ENCODE measurements at regions not wholly inside any gene's neighbourhood (a gene's known extent, or its start where the extent isn't known, plus 50 kb on each side); places are given as distances from the start of the nearest gene placed in this dataset.

DNA sequence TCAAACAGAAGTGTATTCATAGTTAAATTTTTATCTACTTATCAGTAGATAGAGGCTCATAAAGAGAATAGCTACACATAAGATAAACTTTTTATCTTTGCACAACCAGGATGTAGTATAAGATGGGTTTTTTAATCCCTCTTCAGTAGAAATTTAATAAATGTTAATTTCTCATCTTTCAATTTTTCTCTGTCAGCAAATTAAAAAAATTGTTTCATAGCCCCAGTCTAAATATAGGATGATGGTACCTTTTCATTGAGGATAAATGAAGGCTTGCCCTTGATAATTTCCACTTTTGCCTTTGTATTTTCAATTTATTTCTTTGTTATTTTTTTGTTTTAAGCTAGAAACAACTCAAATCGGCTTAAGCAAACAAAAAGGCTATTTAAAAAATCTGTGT lies 251.2 kb upstream of the NOX3 start:
- no peak for DNase-seq

DNA sequence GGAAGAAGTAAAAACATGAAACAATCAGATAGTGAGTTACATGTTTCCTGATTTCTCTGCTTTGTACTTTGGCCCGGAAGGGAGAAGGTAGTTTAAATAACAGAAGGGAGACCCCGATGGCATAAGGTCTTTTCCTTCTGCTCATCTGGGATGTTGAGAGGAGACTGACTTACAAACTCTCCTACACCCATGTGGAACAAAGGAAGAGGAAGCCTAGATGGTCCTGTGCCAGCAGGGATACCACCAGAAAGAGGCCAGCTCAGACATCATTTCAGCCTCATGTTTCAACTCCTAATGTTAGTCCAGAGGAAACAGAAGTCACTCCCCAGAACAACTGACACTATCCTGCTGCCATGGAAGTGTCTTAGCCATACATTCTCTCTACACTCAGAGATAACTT lies 250.7 kb upstream of the NOX3 start:
- no peak for DNase-seq

DNA sequence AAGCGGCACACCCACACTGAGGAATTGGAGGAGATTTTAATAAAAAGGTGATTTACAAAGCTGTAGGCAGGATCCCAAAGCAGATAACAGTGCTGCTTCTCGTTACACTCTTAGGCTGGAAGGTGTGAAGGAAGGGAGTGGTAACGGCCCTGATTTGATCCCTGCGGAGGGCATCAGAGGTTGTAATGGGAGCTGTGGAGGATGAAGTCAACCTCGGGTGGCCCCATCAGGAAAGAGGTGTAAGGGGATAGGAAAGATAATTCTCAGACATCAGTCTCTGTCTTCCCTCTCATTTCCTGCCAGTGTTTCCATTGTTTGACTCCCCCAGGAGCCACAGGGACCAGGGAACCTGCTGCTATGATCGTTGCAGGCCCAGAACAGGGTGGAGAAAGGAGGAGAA lies 245.7 kb upstream of the NOX3 start:
- no peak for DNase-seq

DNA sequence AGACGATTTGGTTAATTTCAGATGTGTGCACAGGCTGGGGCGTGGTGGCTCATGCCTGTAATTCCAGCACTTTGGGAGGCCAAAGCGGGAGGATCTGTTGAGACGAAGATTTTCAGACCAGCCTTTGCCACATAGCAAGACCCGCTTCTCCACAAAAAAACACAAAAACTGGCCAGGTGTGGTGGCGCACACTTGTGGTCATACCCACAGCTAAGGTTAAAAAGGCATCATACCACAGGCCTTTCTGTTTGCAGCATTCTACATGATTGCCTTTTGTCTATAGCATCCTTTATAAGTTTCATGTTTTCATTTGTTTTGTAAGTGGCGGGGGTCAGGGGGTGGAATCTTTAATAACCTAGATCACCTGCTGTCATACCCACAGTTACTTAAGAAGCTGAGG lies 239.9 kb upstream of the NOX3 start:
- DNase-seq, result no peak

DNA sequence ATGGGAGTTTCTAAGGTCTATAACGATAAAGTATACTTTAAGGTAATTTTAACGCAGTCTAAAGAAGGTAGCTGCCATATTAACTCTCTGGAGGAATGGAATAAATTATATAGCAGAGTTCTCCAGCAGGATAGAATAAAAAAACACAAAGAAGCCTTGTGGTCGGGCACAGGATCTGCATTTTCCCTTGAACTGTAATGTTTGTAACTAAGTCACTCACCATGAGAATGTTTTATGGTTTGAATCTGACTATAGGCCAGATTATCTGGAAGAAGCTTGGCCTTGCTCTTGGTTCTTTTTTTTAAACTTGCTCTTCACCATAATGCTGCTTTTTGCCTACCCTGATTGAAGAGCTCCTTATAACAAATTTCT lies 238.8 kb upstream of the NOX3 start:
- DNase-seq, result no peak

DNA sequence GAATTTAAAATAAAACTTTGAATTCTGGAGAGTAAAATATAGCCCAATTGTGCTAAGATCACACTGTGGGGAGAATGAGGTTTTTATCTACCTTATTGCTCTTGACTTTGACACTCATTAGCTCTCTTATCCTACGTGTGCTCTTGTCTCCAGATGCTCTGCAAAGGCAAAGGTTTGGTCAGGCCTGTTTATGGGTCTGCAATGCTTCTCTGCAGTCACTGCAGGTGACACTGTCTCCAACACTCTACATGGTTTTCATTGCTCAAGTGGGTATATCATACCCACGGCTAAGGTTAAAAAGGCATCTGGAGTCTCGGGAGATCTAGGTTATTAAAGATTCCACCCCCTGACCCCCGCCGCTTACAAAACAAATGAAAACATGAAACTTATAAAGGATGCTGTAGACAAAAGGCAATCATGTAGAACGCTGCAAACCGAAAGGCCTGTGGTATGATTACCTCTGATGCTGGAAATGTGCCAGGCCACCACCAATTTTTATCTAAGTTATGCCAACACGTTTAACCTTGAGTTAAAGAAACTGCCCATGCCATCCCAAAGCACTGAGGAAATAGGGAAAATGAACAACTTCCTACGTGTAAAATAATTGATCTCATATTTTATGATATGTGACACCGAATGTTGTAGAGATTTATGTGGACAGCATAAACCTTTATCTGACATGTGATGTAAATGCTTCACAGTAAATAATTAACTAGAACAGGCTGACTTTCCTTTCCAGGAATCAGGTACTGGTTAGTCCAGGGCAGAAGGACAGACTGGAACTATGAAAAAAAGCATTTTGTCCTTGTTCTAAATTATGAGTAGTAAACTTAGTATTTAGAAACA lies 238.2 kb upstream of the NOX3 start:
- DNase-seq, result no peak

DNA sequence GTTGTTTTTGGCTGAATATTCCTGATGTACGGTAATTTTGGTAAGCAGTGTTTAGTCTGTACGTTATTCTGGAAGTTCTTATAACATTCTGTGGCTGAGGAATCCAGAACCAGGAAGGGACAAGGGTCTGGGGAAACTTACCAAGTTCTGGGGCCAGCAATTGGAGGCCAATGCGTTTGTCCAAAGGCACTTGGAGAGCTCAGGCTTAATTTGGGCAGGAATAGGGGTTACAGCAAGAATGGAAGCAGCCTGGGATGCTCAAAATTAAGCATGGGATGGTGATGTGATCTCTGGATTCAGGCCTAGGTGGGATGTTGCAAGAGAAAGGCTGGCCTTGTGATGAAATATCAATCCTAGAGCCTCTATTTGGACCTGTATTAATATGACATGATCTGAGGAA lies 235.2 kb upstream of the NOX3 start:
- DNase-seq, result no peak

DNA sequence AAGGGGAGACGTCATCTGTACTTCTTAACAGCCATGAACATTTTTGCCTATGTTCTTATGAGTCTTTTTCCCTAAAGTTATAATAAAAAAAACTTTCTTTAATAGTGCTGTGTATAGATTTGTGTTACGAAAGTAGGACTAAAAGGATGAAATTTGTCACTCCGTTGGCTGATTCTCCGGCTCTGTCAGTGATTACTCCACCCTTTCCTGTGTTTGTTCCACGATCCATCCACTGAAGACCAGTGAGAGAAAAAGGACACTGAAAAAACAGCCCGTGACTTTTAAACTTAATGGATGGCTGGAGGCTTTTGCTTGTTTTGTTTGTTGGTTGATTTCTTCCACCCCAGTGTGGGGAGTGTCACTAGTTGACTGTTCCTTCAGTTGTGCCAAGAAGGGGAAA lies 232.0 kb upstream of the NOX3 start:
- no peak for DNase-seq

DNA sequence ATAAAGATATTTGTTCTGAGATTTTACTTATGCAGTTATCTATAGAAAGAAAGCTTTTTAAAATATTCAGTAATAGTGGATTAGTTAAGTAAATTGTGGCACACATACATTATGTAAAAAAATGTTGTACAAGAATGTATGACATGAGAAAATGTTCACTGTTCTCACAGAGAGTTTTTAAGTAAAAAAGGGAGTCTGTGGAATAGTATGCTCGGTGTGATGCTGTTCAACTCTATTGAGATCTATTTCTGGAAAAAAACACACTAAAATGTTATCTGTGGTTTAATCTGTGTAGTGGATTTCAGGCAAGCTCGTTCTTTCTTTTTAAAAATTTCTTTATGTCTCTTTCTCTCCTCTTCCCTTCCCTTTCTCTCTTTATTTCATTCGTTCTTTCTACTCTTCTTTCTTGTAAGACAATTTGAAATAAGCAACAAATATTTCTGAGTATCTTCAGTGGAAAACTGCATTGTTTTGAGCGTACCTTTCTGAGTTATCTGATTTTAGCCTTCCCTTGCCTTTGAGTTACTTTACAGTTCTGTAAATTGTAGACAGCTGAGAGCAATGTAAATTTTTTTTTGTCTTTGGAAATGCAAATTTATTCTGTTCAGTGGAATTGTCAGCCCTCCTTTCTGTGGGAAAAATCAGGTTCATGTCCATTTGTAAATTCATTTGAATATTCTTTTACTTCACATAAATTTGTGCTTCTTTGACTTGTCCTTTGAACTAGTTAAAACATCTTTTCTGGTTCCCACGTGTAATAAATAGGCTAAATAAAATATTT lies 229.0 kb upstream of the NOX3 start:
- DNase-seq, result no peak

DNA sequence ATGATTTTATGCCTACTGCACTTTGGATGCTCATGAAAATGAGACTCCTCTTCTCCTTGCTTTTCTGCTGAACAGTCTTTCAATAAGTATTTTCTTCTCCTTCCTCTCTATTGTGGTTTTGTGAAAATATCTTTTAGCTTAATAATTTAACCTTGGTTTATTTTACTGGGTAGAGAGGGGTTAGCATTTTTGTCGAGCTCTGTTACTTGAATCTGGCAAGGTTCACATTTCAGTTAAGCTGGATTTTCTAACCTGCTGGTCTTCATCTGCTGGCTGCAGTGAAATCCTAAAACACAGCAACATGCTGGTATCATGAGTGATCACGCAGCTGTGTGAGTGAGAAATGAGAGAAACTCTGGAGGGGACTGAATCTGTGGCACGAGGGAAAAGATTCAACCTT lies 222.7 kb upstream of the NOX3 start:
- DNase-seq, result no peak

DNA sequence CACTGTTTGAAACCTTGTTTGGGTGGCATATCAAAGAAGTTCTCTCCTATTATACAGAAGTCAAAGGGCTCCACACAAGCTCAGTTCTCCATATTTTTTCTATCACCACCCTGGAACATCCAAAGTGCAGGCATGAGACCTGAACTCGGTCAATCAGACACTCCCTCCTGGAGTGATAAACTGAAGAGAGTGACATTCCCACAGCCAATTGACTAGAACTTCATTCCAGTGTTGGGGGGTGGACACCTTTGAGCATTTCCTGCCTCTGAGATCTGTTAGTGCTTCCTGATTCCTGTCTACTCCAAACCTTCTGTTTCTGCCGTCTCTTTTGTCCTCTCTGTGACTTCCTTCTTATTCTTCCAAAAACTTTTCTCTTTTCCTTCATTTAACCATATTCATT lies 220.7 kb upstream of the NOX3 start:
- DNase-seq, result no peak

DNA sequence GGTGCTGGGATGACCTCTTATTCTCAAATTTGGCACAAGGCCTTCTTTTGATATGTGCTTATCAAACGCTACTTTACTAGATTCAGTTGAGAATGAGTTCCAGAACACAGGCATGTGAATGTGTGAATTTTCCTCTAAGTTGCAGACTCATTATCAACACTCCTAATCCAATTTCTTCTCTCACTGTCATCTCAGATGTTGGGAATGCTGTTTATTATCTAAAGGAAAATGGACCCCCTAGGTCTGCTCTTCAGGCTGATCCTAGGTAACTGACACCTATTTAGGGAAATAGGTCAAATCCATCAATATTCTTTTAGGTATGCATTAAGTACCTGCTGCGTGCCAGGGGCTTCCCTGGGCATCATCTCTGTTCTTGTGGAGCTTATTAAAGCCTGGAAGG lies 215.0 kb upstream of the NOX3 start:
- DNase-seq, result no peak

DNA sequence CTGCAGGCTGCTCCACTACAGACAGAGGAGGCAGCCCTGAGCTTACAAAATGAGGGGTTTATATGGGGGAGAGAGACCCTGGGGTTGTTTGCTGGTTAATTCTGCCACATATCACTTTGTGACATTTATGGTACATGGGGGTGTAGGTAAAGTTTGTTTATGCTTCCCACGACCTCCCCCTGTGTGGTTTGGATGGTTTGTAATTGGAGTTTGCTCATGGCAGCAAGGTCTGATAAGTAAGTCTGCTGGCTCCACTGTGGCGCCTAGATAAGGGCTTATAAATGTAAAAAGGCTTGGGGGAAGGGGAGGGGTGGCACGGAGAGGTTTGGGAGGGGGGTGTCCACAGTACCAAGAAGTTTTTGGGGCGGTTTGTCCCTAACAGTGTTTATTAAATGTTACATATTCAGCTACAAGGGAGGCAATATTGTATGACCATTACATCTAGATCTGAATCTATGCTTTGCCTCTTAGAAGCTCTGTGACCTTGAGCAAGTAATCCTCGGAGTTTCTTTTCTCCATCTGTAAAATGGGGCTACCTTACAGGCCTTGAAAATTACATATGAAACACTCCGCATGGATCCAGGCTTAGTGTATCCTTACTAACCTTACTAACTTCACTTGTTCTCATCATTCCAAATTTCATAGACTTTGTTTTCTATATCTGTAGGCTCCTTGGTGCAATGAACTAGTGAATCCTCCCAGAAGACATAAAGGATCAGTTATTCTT lies 204.8 kb upstream of the NOX3 start:
- DNase-seq, result no peak

DNA sequence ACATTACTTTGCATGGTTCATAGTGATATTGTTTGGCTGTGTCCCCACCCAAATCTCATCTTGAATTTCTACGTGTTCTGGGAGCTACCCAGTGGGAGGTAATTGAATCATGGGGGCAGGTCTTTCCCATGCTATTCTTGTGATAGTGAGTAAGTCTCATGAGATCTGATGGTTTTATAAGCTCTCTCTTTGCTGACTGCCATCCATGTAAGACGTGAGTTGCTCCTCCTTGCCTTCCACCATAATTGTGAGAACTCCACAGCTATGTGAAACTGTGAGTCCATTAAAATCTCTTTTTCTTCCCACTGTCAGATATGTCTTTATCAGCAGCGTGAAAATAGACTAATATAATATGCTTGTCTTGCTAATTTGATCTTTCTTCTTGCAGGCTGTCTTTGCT lies 200.4 kb upstream of the NOX3 start:
- no peak for DNase-seq

DNA sequence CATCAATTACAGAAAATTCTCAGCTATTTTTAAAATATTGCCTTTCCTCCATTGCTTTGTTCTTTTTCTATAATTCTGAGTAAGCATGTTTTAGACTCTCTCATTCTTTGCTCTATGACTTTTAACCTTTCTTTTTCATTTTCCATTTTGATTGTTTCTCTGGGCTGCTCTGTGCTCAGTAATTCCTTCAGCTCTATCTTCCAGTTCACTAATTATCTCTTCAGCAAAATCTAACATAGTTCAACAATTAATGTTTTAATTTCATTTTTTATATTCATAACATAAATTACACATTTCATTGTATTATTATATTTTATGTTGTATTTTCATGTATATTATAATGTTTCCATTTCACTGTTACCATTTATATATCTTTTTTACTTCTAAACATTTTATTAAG lies 198.8 kb upstream of the NOX3 start:
- DNase-seq, result no peak

DNA sequence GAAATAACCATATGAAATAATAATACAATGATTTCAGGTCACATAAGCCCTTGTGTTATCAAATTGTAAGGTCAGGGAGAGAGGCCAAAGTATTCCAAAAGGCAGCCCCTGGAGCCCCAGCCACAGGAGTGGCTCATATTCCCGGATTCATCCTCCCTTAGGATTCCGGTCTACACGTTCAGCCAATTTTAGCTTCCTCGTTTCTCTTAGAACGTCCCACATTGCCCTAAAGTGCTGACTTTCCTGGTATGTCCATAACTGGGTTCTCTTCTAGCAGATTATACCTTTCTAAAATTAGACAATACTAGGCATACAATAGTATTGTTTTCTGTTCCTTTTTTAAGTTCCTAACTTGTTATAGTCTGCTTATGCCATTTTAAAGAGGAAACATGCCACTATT lies 192.7 kb upstream of the NOX3 start:
- DNase-seq, result no peak

DNA sequence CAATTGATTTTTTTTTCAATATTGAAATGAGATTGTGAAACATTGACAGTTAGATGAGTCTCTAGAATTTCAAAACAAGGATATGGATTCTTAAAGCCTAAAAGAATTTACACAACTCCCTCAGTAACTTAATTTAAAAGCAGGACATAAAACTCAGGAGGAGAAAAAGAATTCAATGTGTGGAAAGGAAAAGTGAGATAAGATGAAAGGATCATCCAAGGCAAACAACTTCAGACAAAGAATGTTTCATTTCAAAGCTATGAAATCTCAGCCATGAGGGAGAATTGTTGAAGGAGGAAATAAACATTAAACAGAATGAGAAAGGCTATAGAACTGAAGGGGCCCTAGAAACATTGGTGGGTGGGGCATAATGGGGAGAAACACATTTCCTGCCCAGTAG lies 191.7 kb upstream of the NOX3 start:
- no peak for DNase-seq

DNA sequence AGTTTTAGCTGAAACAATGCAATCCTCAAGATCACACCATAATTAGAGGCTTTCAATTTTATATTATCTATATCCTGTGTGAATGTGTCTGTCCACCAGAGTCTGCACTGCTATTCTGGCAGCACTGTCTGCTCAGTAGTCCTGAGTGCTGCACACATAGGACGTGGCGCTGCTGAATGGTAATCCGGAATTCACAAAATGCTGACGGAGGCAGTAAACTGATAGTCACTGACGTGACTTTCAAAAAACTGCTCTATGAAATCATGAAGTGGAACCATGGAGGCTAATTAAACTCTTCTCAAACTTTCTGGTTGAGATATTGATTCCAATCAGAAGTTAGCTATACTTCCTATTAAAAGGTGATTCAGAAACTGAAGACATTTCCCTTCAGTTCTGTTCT lies 190.8 kb upstream of the NOX3 start:
- no peak for DNase-seq

DNA sequence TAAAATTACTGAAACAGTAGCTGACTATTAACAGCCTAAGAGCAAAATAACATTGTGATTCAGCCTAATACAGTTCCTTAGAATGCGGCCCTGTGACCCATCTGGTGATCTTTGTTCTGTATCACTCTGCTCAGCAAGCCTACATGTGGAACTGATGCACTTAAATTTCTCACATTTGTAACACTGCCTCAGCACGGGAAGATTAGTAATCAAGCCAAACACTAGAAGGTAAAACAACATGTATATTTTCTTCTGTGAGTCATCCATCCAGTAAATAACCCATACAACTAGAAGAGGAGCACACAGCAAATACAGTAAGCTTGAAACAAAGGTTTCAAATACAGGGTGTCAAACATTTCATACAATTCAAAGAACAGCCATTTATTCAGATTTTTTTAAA lies 189.7 kb upstream of the NOX3 start:
- no peak for DNase-seq

DNA sequence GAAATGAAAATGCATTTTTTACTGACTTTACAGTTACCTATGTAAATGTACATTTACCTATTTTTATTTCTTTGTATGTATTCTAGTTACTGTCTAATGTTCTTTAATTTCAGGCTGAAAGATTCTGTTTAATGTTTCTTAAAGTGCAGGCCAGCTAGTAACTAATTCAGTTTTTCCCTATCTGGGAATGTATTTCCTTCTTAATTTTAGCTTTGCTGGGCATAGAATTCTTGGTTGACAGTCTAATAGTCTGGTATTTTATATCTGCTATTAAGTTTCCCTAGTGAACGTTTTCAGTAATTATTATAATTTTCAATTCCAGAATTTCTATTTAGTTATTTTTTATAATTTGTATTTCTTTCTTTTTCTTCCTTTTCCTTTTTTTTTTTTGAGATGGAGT lies 186.0 kb upstream of the NOX3 start:
- DNase-seq, result no peak

DNA sequence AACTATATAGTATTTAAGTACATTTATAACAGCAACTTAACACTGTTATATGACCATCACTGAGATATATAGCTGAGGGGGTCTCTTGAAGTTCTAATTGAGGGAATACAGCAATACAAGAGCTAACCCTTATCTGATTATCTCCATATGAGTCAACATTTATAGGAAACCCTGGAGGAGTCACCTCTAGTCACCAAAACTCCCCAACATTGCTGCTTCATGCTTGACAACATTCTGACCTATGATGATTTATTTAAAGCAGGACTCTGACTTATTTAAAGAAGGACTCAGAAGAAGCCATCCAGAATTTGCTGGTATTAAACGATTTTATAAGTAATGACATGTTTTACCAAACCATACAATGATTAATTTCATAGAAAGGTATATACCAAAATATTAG lies 182.6 kb upstream of the NOX3 start:
- DNase-seq, result no peak

DNA sequence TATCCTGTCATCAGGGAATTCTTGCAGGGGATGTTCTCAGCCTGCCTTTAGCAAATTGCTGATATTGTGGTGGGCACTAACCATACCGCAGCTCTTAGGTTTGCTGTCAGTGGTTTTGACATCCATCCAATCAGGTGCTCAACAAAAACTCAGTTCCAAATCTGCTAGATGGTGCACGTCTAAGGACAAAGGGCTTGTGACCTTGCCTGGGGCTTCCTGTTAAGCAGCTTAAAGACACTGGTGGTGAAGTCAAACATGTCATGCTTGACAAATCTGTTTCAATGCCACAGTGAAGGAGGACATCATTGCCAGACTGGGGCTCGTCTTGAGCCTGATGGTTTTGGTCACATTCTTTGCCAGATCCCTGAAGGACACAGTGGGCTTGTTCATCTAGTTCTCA lies 179.8 kb upstream of the NOX3 start:
- DNase-seq, result no peak

DNA sequence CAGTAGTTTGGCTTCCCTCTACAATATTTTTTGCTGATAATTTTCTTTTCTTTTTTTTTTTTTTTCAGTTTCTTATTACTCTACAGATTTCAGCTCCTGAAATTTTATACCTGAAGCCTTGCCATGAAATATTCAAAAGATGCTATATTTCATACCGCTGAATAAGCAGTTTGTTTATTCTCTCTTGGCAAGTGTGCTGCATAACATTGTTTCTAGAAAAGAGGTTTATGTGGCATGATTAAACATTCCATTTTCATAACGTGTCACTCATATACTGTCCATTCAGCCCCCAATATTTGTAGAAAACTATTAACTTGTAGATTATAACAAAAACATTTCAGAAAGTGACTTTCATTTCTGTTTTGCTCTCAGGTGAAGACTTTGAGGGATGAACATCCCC lies 174.4 kb upstream of the NOX3 start:
- no peak for DNase-seq

DNA sequence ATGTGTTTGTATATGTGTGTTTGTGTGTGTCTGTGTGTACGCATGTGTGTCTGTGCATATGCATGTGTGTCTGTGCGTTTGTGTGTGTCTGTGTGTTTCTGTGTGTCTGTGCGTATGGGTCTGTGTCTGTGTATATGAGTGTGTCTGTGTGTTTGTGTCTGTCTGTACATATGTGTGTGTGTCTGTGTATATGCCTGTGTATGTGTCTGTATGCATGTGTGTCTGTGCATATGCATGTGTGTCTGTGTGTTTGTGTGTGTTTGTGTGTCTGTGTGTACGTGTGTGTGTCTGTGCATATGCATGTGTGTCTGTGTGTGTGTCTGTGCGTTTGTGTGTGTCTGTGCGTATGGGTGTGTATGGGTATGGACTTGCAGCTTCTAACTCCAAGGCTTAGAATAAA lies 174.0 kb upstream of the NOX3 start:
- no peak for DNase-seq

Measured in SW 1271 (cell line).